Right lobe of liver (tissue), 6 donors: ENCODE measurements at regions not wholly inside any gene's neighbourhood (a gene's known extent, or its start where the extent isn't known, plus 50 kb on each side); places are given as distances from the start of the nearest gene placed in this dataset.

Experiments used
- ATAC-seq, 4 donors: fragments of 200-7000 bp; cut with Tn5 transposase; one replicate each; pipeline ENCODE4 v1.9.1; 2020; ENCODE audit warnings: mild to moderate bottlenecking in 4 of 4, moderate library complexity in 4 of 4
- DNase-seq, 3 donors: peaks; one replicate each; pipeline ENCODE4 v3.0.0-alpha.2; 2020
- H3K27ac ChIP-seq, 3 donors: fragments of 200-600 bp; one replicate each; pipeline ENCODE4 v1.8.0; 2022
- H3K27me3 ChIP-seq, 2 donors: fragments of 200-600 bp; one replicate each; pipeline ENCODE4 v1.8.0; 2022
- H3K36me3 ChIP-seq, 4 donors: fragments of 200-600 bp; sonication (generic) in 1 of 4; one replicate each; pipeline versions ENCODE4 v1.5.1 to v1.8.0; 2017 to 2022; ENCODE audit warnings: control low read depth in 1 of 4
- H3K4me1 ChIP-seq, 4 donors: fragments of 200-600 bp; sonication (generic) in 1 of 4; one replicate each; pipeline versions ENCODE4 v1.5.1 to v1.8.0; 2017 to 2022; ENCODE audit warnings: control low read depth in 1 of 4
- H3K4me3 ChIP-seq, 3 donors: fragments of 200-600 bp; one replicate each; pipeline ENCODE4 v1.8.0; 2022
- H3K9me3 ChIP-seq, 4 donors: fragments of 200-600 bp; sonication (generic) in 1 of 4; one replicate each; pipeline versions ENCODE4 v1.5.1 to v1.8.0; 2017 to 2022; ENCODE audit warnings: control low read depth in 1 of 4
- CTCF ChIP-seq, 4 donors: fragments of 200-600 bp in 3 of 4; fragments of 450-650 bp in 1 of 4; IDR thresholded peaks; one replicate each; pipeline versions ENCODE4 v1.5.1 to v1.8.0; 2016 to 2022; ENCODE audit warnings: antibody characterized with exemption in 4 of 4, mild to moderate bottlenecking in 2 of 4
- POLR2A ChIP-seq: fragments of 450-650 bp; IDR thresholded peaks from one replicate; pipeline ENCODE4 v1.6.1; 2017; ENCODE audit warnings: antibody characterized with exemption, mild to moderate bottlenecking
- WGBS: methylation state at CpG from one replicate; pipeline ENCODE4 v1.1.6; 2018; ENCODE audit warnings: low coverage, low lambda C conversion rate; ENCODE audit not compliant: insufficient coverage; ENCODE audit errors: missing lambda C conversion rate; 5-methylcytosine and 5-hydroxymethylcytosine counted together
- intact Hi-C, 2 donors: fragments of 100-400 bp; cut with DNase I; formaldehyde crosslinking; loops; one replicate each; pipeline versions ENCODE4 v1.11.2 to v1.14.1; 2022
- donor health status: DM: no; HTN: yes; CAD: no.
- donor health status: DM: no; HTN: no; CAD: no.
- donor health status: DM: no; HTN: no; CAD: no.
- donor health status: DM: no; HTN: yes; CAD: no.
- donor health status: DM: no; HTN: yes; CAD: no.

DNA sequence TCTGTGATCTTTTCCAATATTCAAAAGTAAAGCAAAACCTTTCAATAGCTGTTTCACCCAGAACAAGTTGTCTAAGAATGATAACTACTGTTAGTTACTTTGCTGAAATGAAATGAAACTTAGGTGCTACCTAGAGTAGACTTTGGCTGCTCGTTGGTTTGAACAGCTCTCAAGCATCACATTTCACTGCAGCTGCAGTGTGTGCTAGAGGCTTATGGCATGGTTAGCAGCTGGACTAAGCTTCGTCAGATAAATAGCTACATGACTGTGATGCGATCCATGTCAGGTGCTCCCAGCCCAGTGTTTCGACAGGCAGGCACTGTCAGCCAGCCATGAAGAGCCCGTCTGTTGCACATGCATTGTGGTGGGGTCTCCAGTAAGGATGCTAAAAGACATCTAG is 201.1 kb downstream of the TFAP2B start:
- DNase-seq: no peak
- no peak overlapping the region for H3K4me3 ChIP-seq
- no peaks in the 10 kb centered on the region for H3K9me3 ChIP-seq
- no peaks in the 10 kb centered on the region for H3K27me3 ChIP-seq
- no peaks in the 10 kb centered on the region for H3K4me1 ChIP-seq
- intact Hi-C loops: no loop called here
- 55% methylated on average over 4 of the region's 5 CpGs for WGBS
- ATAC-seq: no peak
- TF ChIP-seq CTCF (IDR thresholded peaks at IDR 0.05): no peak
- no peak for TF ChIP-seq POLR2A
- H3K36me3 ChIP-seq: no peaks in the 10 kb centered on the region
- no peak overlapping the region for H3K27ac ChIP-seq

DNA sequence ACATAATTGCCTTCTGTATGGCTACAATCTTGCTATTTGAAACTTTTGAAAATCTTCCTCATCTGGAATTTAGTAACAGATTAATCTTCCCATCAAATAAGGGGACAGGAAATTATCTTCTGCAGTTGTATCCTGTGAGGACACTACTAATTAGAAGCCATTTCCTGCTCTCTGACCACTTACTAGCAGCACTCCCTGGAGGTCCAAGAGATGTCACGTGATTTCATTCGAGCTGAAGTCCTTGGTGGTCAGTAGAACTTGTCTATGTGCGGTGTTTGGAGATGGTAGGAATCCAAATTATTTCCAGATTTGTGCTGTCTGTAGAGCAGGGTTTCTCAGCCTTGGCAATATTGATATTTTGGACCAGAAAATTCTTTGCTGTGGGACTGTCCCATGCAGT is 202.5 kb downstream of the TFAP2B start:
- H3K36me3 ChIP-seq: no peaks in the 10 kb centered on the region
- DNase-seq (no peak), ATAC-seq (no peak)
- H3K27ac ChIP-seq: no peak overlapping the region
- TF ChIP-seq CTCF (IDR thresholded peaks at IDR 0.05) (no peak), POLR2A (no peak)
- H3K4me3 ChIP-seq: no peak overlapping the region
- H3K4me1 ChIP-seq: no peaks in the 10 kb centered on the region
- WGBS: 80% methylated on average over 2 of the region's 3 CpGs
- H3K27me3 ChIP-seq: no peaks in the 10 kb centered on the region
- H3K9me3 ChIP-seq: no peaks in the 10 kb centered on the region
- intact Hi-C loops: no loop called here

DNA sequence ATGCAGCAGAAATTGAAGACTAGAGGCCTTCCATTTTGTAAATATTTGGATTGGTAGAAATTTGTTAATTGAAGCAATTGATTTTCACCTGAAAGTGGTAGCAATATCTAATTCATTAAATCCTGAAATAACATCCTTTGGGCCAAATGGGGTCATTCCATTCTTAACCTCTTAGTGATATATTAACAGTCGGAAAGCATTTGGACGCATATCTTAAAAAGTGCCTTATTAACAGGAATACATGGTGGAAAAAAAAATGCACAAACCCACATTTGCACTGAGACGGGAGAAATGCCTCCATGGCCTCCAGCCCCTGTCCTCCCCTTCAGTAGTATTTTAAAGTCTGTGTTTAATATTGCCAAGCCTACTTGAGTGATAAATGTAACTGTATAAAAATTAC is 205.5 kb downstream of the TFAP2B start:
- Histone ChIP-seq H3K27ac (no peak overlapping the region), H3K36me3 (no peaks in the 10 kb centered on the region), H3K9me3 (no peaks in the 10 kb centered on the region), H3K4me3 (no peak overlapping the region), H3K27me3 (no peaks in the 10 kb centered on the region), H3K4me1 (no peaks in the 10 kb centered on the region)
- intact Hi-C loops: no loop called here
- no peak for TF ChIP-seq POLR2A
- TF ChIP-seq CTCF (IDR thresholded peaks at IDR 0.05): no peak
- WGBS: 76% methylated on average over 3 of the region's 3 CpGs
- DNase-seq (no peak), ATAC-seq (no peak)

DNA sequence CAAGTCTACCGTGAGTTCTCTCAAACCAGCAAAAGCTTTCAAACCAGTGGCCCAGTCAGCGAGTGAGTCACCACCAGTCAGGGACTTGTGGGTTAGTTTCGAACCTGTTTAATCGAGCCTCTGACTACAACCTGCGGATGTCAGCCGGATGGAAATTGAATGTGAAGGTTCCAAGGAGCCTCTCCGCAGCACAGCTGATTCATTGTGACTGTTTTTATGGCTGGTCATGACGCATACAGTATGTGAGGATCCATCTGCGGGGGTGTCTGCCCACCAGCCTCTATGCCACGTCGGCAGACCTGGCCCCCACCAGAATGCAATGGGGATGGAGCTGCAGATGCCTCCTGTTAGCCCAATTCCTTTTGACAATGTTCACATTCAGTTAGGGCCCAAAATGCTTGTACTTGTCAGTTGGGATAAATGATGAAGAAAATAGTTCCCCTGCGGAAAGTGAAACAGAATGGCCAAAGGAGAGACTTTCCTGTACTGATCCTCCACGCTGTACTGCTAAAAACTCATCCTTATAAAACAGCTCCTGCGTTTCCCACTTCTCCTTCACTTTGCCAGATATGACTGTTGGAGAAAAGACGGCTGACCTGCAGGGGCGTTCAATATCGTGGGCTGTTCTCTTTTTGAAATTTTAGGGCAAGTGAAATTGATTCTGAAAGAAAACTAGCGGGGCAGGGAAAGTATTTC is 206.6 kb downstream of the TFAP2B start:
- H3K4me1 ChIP-seq: no peaks in the 10 kb centered on the region
- no peaks in the 10 kb centered on the region for H3K27me3 ChIP-seq
- no peak overlapping the region for H3K4me3 ChIP-seq
- TF ChIP-seq POLR2A (no peak), CTCF (IDR thresholded peaks at IDR 0.05) (no peak)
- WGBS: 72% methylated on average over 10 of the region's 18 CpGs
- no peaks in the 10 kb centered on the region for H3K9me3 ChIP-seq
- intact Hi-C loops: no loop called here
- no peaks in the 10 kb centered on the region for H3K36me3 ChIP-seq
- ATAC-seq (no peak), DNase-seq (no peak)
- no peak overlapping the region for H3K27ac ChIP-seq
